Natural killer cell (primary cell): ENCODE measurements at regions not wholly inside any gene's neighbourhood (a gene's known extent, or its start where the extent isn't known, plus 50 kb on each side); places are given as distances from the start of the nearest gene placed in this dataset.

Source experiments
- ATAC-seq, 3 donors: fragments of 150-1000 bp in 2 of 3; fragments of 200-7000 bp in 1 of 3; cut with Tn5 transposase; 1 replicate in 1 of 3; 2 replicates in 2 of 3; pipeline ENCODE4 v1.10.0; 2021; ENCODE audit warnings: mild to moderate bottlenecking in 2 of 3, moderate library complexity in 2 of 3
- DNase-seq, 2 donors: peaks; one replicate each; pipeline versions ENCODE4 v3.0.0 to v3.0.0-alpha.2; 2013 to 2021; ENCODE audit warnings: mixed read lengths in 1 of 2
- H3K27ac ChIP-seq: one replicate; pipeline ENCODE4 v1.5.1; 2013; ENCODE audit warnings: mild to moderate bottlenecking, low read length
- H3K27me3 ChIP-seq: one replicate; pipeline ENCODE4 v1.6.1; 2013; ENCODE audit warnings: low read length; ENCODE audit not compliant: control insufficient read depth, insufficient read depth
- H3K36me3 ChIP-seq: one replicate; pipeline ENCODE4 v1.6.1; 2013; ENCODE audit warnings: low read length; ENCODE audit not compliant: control insufficient read depth, insufficient read depth
- H3K4me1 ChIP-seq: one replicate; pipeline ENCODE4 v1.6.1; 2013; ENCODE audit warnings: low read length; ENCODE audit not compliant: control insufficient read depth, insufficient read depth
- H3K4me3 ChIP-seq: one replicate; pipeline ENCODE4 v1.5.1; 2013; ENCODE audit warnings: low read length
- H3K9me3 ChIP-seq: one replicate; pipeline ENCODE4 v1.6.1; 2013; ENCODE audit warnings: low read length; ENCODE audit not compliant: control insufficient read depth, insufficient read depth
- H3K27ac Mint-ChIP-seq, 2 donors: one replicate each; pipeline ENCODE4 v1.8.0; 2022; ENCODE audit warnings: mild to moderate bottlenecking in 2 of 2, mixed read lengths in 2 of 2, moderate library complexity in 1 of 2
- H3K27me3 Mint-ChIP-seq, 2 donors: one replicate each; pipeline ENCODE4 v1.8.0; 2022; ENCODE audit warnings: low read depth in 2 of 2, mixed read lengths in 2 of 2
- H3K36me3 Mint-ChIP-seq: one replicate; pipeline ENCODE4 v1.8.0; 2022; ENCODE audit warnings: mixed read lengths
- H3K4me1 Mint-ChIP-seq, 2 donors: one replicate each; pipeline ENCODE4 v1.8.0; 2022; ENCODE audit warnings: mixed read lengths in 2 of 2
- H3K4me3 Mint-ChIP-seq: one replicate; pipeline ENCODE4 v1.8.0; 2022; ENCODE audit warnings: mild to moderate bottlenecking, moderate library complexity, mixed read lengths
- H3K9me3 Mint-ChIP-seq, 2 donors: one replicate each; pipeline ENCODE4 v1.8.0; 2022; ENCODE audit warnings: mixed read lengths in 2 of 2
- CTCF ChIP-seq: fragments of 200-600 bp; IDR thresholded peaks from one replicate; pipeline ENCODE4 v1.8.0; 2022; ENCODE audit warnings: antibody characterized with exemption
- WGBS: methylation state at CpG from one replicate; pipeline ENCODE4 v1.1.7; 2013; ENCODE audit warnings: missing lambda C conversion rate; ENCODE audit not compliant: insufficient coverage; 5-methylcytosine and 5-hydroxymethylcytosine counted together
- intact Hi-C: fragments of 100-400 bp; cut with micrococcal nuclease; formaldehyde crosslinking; loops from one replicate; pipeline ENCODE4 v1.14.2; 2022

- intact Hi-C loops: no loop called here
- H3K27ac ChIP-seq: no peak overlapping the region
- 94% methylated on average over 5 of the region's 5 CpGs for WGBS
- no peaks in the 10 kb centered on the region for H3K4me1 ChIP-seq
- Mint-ChIP-seq H3K4me1 (no peaks in the 10 kb centered on the region), H3K27me3 (peaks cover 7 to 11% of the 10 kb centered on the region in 2 donors), H3K9me3 (no peaks in the 10 kb centered on the region), H3K4me3 (no peak overlapping the region), H3K36me3 (no peaks in the 10 kb centered on the region), H3K27ac (no peak overlapping the region)
- no peaks in the 10 kb centered on the region for H3K9me3 ChIP-seq
- no peak for TF ChIP-seq CTCF
- H3K4me3 ChIP-seq: no peak overlapping the region
- H3K27me3 ChIP-seq: no peaks in the 10 kb centered on the region
- no peak for ATAC-seq
- no peak for DNase-seq
- no peaks in the 10 kb centered on the region for H3K36me3 ChIP-seq
Observed at GRCh38 chr7:26514633-26515032, 223.0 kb downstream of the SNX10 start.

DNA sequence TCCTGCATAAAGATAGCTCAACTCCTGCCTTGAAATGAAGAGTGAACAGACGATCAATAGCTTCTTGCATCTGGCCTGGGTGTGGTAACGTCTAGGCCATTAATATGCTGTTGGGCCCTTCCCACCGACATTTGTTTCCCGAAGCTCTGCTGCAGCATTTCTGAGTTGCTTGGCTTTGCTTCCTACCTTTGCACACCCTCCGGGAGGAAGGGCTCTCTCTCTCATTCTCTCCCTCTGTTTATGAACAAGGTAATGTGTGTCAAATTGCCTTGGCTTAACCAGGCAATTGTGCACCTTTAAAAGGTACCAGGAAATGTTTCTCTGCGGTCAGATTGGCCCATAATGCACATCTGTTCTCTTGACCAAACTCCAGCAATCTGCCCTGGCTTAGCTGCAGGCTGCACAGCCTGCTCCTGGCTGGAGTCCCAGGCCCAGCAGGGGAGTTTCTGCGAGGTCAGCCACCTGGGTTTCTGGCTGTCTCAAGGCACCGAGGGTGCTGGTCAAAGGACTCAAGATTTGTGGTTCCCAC, 223.7 kb downstream of the SNX10 start:
- Histone ChIP-seq H3K9me3 (no peaks in the 10 kb centered on the region), H3K4me3 (no peak overlapping the region), H3K27me3 (no peaks in the 10 kb centered on the region), H3K36me3 (no peaks in the 10 kb centered on the region), H3K27ac (no peak overlapping the region), H3K4me1 (no peaks in the 10 kb centered on the region)
- intact Hi-C loops: no loop called here
- Mint-ChIP-seq H3K4me3 (no peak overlapping the region), H3K36me3 (no peaks in the 10 kb centered on the region), H3K9me3 (no peaks in the 10 kb centered on the region), H3K4me1 (no peaks in the 10 kb centered on the region), H3K27me3 (peaks cover 10% of the 10 kb centered on the region in 2 donors), H3K27ac (no peak overlapping the region)
- ATAC-seq (no peak), DNase-seq (no peak)
- TF ChIP-seq CTCF: no peak
- 67% methylated on average over 8 of the region's 8 CpGs for WGBS

DNA sequence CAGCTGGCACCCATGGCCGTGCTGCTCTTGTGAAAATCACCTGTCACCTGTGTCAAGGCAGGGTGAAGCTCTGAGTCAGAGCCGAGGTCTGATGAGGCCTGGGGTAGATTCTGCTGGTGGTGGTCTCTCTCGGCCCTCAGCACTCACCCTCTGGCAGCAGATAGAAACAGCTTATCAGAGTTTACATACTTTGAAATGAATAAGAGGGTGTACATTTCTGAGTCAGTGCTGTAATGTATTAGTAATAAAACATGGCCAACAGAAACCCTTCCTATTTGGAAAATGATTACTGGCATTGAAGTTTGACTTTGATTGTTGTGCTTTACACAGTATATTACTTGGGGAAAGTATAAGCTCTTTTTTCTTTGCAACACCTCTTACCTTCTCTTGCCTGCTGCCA, 228.8 kb downstream of the SNX10 start:
- H3K36me3 ChIP-seq: no peaks in the 10 kb centered on the region
- no peak overlapping the region for H3K27ac ChIP-seq
- no peak for DNase-seq
- Mint-ChIP-seq H3K4me1 (no peaks in the 10 kb centered on the region), H3K9me3 (no peaks in the 10 kb centered on the region), H3K36me3 (no peaks in the 10 kb centered on the region), H3K27ac (no peak overlapping the region), H3K27me3 (peaks cover 10 to 29% of the 10 kb centered on the region in 2 donors), H3K4me3 (no peak overlapping the region)
- no peaks in the 10 kb centered on the region for H3K9me3 ChIP-seq
- H3K27me3 ChIP-seq: no peaks in the 10 kb centered on the region
- H3K4me1 ChIP-seq: no peaks in the 10 kb centered on the region
- H3K4me3 ChIP-seq: no peak overlapping the region
- intact Hi-C loops: no loop called here
- no peak for ATAC-seq
- 84% methylated on average over 3 of the region's 3 CpGs for WGBS
- TF ChIP-seq CTCF: no peak

DNA sequence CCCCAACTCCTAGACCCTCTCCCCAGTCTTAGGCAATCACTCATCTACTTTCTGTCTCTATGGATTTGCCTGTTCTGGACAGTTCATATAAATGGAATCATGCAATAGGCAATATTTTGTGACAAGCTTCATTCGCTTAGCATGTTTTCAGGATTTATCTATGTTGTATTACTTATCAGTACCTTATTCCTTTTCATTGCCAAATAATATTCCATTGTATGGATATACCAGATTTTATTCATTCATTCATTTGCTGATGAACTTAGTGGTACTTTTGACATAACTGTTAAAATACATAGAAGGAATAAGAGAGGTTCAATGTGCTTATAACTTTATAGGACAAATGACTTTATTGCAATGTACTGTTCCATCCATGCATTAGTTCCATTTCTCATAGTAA, 231.0 kb downstream of the SNX10 start:
- H3K4me3 ChIP-seq: no peak overlapping the region
- H3K4me1 Mint-ChIP-seq: no peaks in the 10 kb centered on the region
- no peaks in the 10 kb centered on the region for H3K4me1 ChIP-seq
- no peak for ATAC-seq
- no peaks in the 10 kb centered on the region for H3K9me3 ChIP-seq
- DNase-seq: no peak
- WGBS: no CpG with 5 or more reads among the region's 1 CpG
- H3K27ac ChIP-seq: no peak overlapping the region
- peaks cover 7 to 34% of the 10 kb centered on the region in 2 donors for H3K27me3 Mint-ChIP-seq
- no peaks in the 10 kb centered on the region for H3K36me3 Mint-ChIP-seq
- no peak overlapping the region for H3K27ac Mint-ChIP-seq
- no peaks in the 10 kb centered on the region for H3K9me3 Mint-ChIP-seq
- no peaks in the 10 kb centered on the region for H3K36me3 ChIP-seq
- intact Hi-C loops: no loop called here
- TF ChIP-seq CTCF: no peak
- no peaks in the 10 kb centered on the region for H3K27me3 ChIP-seq
- H3K4me3 Mint-ChIP-seq: no peak overlapping the region
